A673 (cell line): ENCODE measurements at regions not wholly inside any gene's neighbourhood (a gene's known extent, or its start where the extent isn't known, plus 50 kb on each side); places are given as distances from the start of the nearest gene placed in this dataset.

Source experiments
- BruUV-seq: library from RNA; stranded (reverse); fragments of 400-500 nt; replicated peaks from 2 replicates; lab custom pipeline; 2021; lab: Mats Ljungman, UMichigan
- CTCF ChIA-PET: fragments of 300-600 bp; sonication (Branson Sonifier 250); formaldehyde crosslinking; loops from one replicate; lab custom pipeline; 2022; ENCODE audit warnings: antibody characterized with exemption; lab: Charles Lee
- POLR2A ChIA-PET: fragments of 300-600 bp; sonication (Branson Sonifier 250); formaldehyde crosslinking; loops from one replicate; lab custom pipeline; 2022; ENCODE audit warnings: antibody characterized with exemption; ENCODE audit not compliant: low non-redundant PET; lab: Charles Lee
- DNase-seq: peaks from one replicate; pipeline ENCODE4 v3.0.0-alpha.2; 2015; ENCODE audit warnings: low spot score
- H3K27ac ChIP-seq: fragments of 200-600 bp; sonication (generic); 2 replicates; pipeline ENCODE4 v1.5.1; 2016; ENCODE audit warnings: mixed run types, low read depth, mild to moderate bottlenecking, mixed read lengths, antibody characterized with exemption, low read length; ENCODE audit not compliant: poor library complexity, severe bottlenecking
- H3K27me3 ChIP-seq: fragments of 200-600 bp; sonication (generic); replicated peaks from 2 replicates; pipeline ENCODE4 v1.6.1; 2017; ENCODE audit warnings: mixed run types, low read depth, mild to moderate bottlenecking, mixed read lengths, antibody characterized with exemption, low read length; ENCODE audit not compliant: insufficient read depth, poor library complexity
- H3K36me3 ChIP-seq: fragments of 200-600 bp; sonication (generic); 2 replicates; pipeline ENCODE4 v1.6.1; 2016; ENCODE audit warnings: mixed run types, mild to moderate bottlenecking, mixed read lengths, antibody characterized with exemption, low read length; ENCODE audit not compliant: insufficient read depth, poor library complexity, severe bottlenecking
- H3K4me1 ChIP-seq: fragments of 200-600 bp; sonication (generic); 2 replicates; pipeline ENCODE4 v1.6.1; 2017; ENCODE audit warnings: mixed run types, mild to moderate bottlenecking, mixed read lengths, antibody characterized with exemption, low read length; ENCODE audit not compliant: insufficient read depth, poor library complexity, severe bottlenecking
- H3K4me3 ChIP-seq: fragments of 200-600 bp; sonication (generic); 2 replicates; pipeline ENCODE4 v1.5.1; 2016; ENCODE audit warnings: low read depth, mixed run types, mild to moderate bottlenecking, mixed read lengths, low read length; ENCODE audit not compliant: poor library complexity, severe bottlenecking
- H3K9me3 ChIP-seq: fragments of 200-600 bp; sonication (generic); 2 replicates; pipeline ENCODE4 v1.6.1; 2016; ENCODE audit warnings: mixed run types, low read depth, mild to moderate bottlenecking, mixed read lengths, antibody characterized with exemption, low read length; ENCODE audit not compliant: poor library complexity, severe bottlenecking
- CTCF ChIP-seq: fragments of 300-800, 200-600 bp; sonication (generic); conservative IDR thresholded peaks from 2 replicates; pipeline ENCODE4 v1.5.1; 2017; ENCODE audit warnings: low read depth, mild to moderate bottlenecking, antibody characterized with exemption, low read length, moderate library complexity, mixed read lengths
- EZH2 ChIP-seq: fragments of 200-600 bp; sonication (generic); IDR thresholded peaks from 2 replicates; pipeline ENCODE4 v1.6.1; 2017; ENCODE audit warnings: borderline replicate concordance, low read depth, mild to moderate bottlenecking, mixed read lengths, antibody characterized with exemption, low read length; ENCODE audit not compliant: poor library complexity, severe bottlenecking
- intact Hi-C: fragments of 100-400 bp; cut with micrococcal nuclease; formaldehyde crosslinking; loops from one replicate; pipeline ENCODE4 v1.10.0; 2022; ENCODE audit not compliant: unreplicated experiment

- ChIA-PET CTCF (no interaction called here), POLR2A (no interaction called here)
- Histone ChIP-seq H3K4me3 (no peak overlapping the region), H3K36me3 (no peaks in the 10 kb centered on the region), H3K9me3 (no peaks in the 10 kb centered on the region), H3K27ac (no peak overlapping the region), H3K27me3 (no peaks in the 10 kb centered on the region), H3K4me1 (no peaks in the 10 kb centered on the region)
- TF ChIP-seq EZH2: no peak
- no peak for TF ChIP-seq CTCF
- no peak for DNase-seq
- intact Hi-C loops: no loop called here
- BruUV-seq: no TSS peak
These were observed 441.5 kb downstream of the DNAH5 start for GRCh38 chr5:13503017-13503416.

GRCh38 chr5:13501176-13501575 is 443.3 kb downstream of the DNAH5 start:
- no peak overlapping the region for H3K27ac ChIP-seq
- TF ChIP-seq CTCF (no peak), EZH2 (no peak)
- no peaks in the 10 kb centered on the region for H3K36me3 ChIP-seq
- POLR2A ChIA-PET: no interaction called here
- no peaks in the 10 kb centered on the region for H3K4me1 ChIP-seq
- DNase-seq: no peak
- H3K9me3 ChIP-seq: no peaks in the 10 kb centered on the region
- no peaks in the 10 kb centered on the region for H3K27me3 ChIP-seq
- intact Hi-C loops: no loop called here
- no peak overlapping the region for H3K4me3 ChIP-seq
- BruUV-seq: no TSS peak
- CTCF ChIA-PET: no interaction called here

- CTCF ChIA-PET: no interaction called here
- H3K4me1 ChIP-seq: no peaks in the 10 kb centered on the region
- no peak overlapping the region for H3K27ac ChIP-seq
- DNase-seq: no peak
- intact Hi-C loops: no loop called here
- TF ChIP-seq EZH2: no peak
- TF ChIP-seq CTCF: no peak
- no peak overlapping the region for H3K4me3 ChIP-seq
- BruUV-seq: no TSS peak
- no peaks in the 10 kb centered on the region for H3K9me3 ChIP-seq
- POLR2A ChIA-PET: no interaction called here
- no peaks in the 10 kb centered on the region for H3K36me3 ChIP-seq
- H3K27me3 ChIP-seq: no peaks in the 10 kb centered on the region
These were observed 446.2 kb downstream of the DNAH5 start for GRCh38 chr5:13498279-13498678.
